Stimulated activated CD4-positive, alpha-beta T cell treated with anti-CD3 and anti-CD28 coated beads, Interleukin-12 subunit alpha, Interleukin-12 subunit beta, amount 100 ng/mL, for 4 hours (primary cell): ENCODE measurements at regions not wholly inside any gene's neighbourhood (a gene's known extent, or its start where the extent isn't known, plus 50 kb on each side); places are given as distances from the start of the nearest gene placed in this dataset.
"Not testable (repeated sequence)": the region's sequence is repeated elsewhere in the genome, so short reads cannot be mapped to it uniquely, and the experiment has no call there.

Experiments used
- DNase-seq: peaks from one replicate; pipeline ENCODE4 v3.0.0-alpha.2; 2020

- not testable (repeated sequence) for DNase-seq
These were observed 1609.3 kb downstream of the SPATA31A7 start for GRCh38 chr9:62798884-62799850.

- not testable (repeated sequence) for DNase-seq
These were observed 1610.1 kb downstream of the SPATA31A7 start for GRCh38 chr9:62799851-62800371.

- not testable (repeated sequence) for DNase-seq
These were observed 1610.9 kb downstream of the SPATA31A7 start for GRCh38 chr9:62800451-62801371.

- DNase-seq = not testable (repeated sequence)
These were observed 1611.6 kb downstream of the SPATA31A7 start for GRCh38 chr9:62801372-62801811.

GRCh38 chr9:62801961-62802718, 1612.3 kb downstream of the SPATA31A7 start:
- DNase-seq = peak; percentile 56

GRCh38 chr9:62802719-62803079, 1612.9 kb downstream of the SPATA31A7 start:
- DNase-seq = not testable (repeated sequence)

GRCh38 chr9:62803099-62803498, 1613.3 kb downstream of the SPATA31A7 start:
- DNase-seq = not testable (repeated sequence)

GRCh38 chr9:62804314-62804713, 1614.5 kb downstream of the SPATA31A7 start:
- DNase-seq = not testable (repeated sequence)

- DNase-seq = not testable (repeated sequence)
These were observed 1617.6 kb downstream of the SPATA31A7 start for GRCh38 chr9:62807424-62807823.

GRCh38 chr9:62808081-62808480, 1618.2 kb downstream of the SPATA31A7 start:
- not testable (repeated sequence) for DNase-seq

- not testable (repeated sequence) for DNase-seq
These were observed 1620.5 kb downstream of the SPATA31A7 start for GRCh38 chr9:62810318-62810717.

GRCh38 chr9:62810811-62811315, 1621.0 kb downstream of the SPATA31A7 start:
- DNase-seq = not testable (repeated sequence)

- not testable (repeated sequence) for DNase-seq
These were observed 1625.6 kb downstream of the SPATA31A7 start for GRCh38 chr9:62815436-62815835.

- DNase-seq = not testable (repeated sequence)
These were observed 1626.5 kb downstream of the SPATA31A7 start for GRCh38 chr9:62816331-62816730.

- not testable (repeated sequence) for DNase-seq
These were observed 1627.4 kb downstream of the SPATA31A7 start for GRCh38 chr9:62817214-62817613.

- DNase-seq = not testable (repeated sequence)
These were observed 1632.3 kb downstream of the SPATA31A7 start for GRCh38 chr9:62822185-62822584.

- not testable (repeated sequence) for DNase-seq
These were observed 1638.4 kb downstream of the SPATA31A7 start for GRCh38 chr9:62827957-62828907.

GRCh38 chr9:62830829-62831459, 1641.1 kb downstream of the SPATA31A7 start:
- not testable (repeated sequence) for DNase-seq

GRCh38 chr9:62833323-62834200, 1643.7 kb downstream of the SPATA31A7 start:
- not testable (repeated sequence) for DNase-seq
